Panc1 (cell line): ENCODE measurements at regions not wholly inside any gene's neighbourhood (a gene's known extent, or its start where the extent isn't known, plus 50 kb on each side); places are given as distances from the start of the nearest gene placed in this dataset.

Experiments used
- ATAC-seq: fragments of 200-7000 bp; cut with Tn5 transposase; 2 replicates; pipeline ENCODE4 v1.9.1; 2020; ENCODE audit warnings: mild to moderate bottlenecking, moderate library complexity
- BruUV-seq: library from RNA; stranded (reverse); fragments of 400-500 nt; replicated peaks from 2 replicates; lab custom pipeline; 2021; lab: Mats Ljungman, UMichigan
- CTCF ChIA-PET: fragments of 300-600 bp; sonication (Branson Sonifier 250); formaldehyde crosslinking; loops from one replicate; lab custom pipeline; 2022; ENCODE audit warnings: antibody characterized with exemption; lab: Charles Lee
- POLR2A ChIA-PET: fragments of 300-600 bp; sonication (Branson Sonifier 250); formaldehyde crosslinking; loops from one replicate; lab custom pipeline; 2022; ENCODE audit warnings: antibody characterized with exemption; lab: Charles Lee
- DNase-seq: peaks from one replicate; pipeline ENCODE4 v3.0.0-alpha.2; 2010; ENCODE audit warnings: low read depth, low spot score
- H3K27ac ChIP-seq: 2 replicates; pipeline ENCODE4 v1.5.1; 2011; ENCODE audit warnings: mild to moderate bottlenecking, low read length, inconsistent platforms
- H3K27me3 ChIP-seq: fragments of 200-500 bp; sonication (Bioruptor generic); 2 replicates; pipeline ENCODE4 v1.6.0; 2014; ENCODE audit warnings: low read length, inconsistent platforms; ENCODE audit not compliant: control insufficient read depth, insufficient read depth
- H3K36me3 ChIP-seq: fragments of 200-500 bp; sonication (Bioruptor generic); 2 replicates; pipeline ENCODE4 v1.5.1; 2014; ENCODE audit warnings: inconsistent platforms, mild to moderate bottlenecking, low read length, moderate library complexity; ENCODE audit not compliant: control insufficient read depth, insufficient read depth
- H3K4me1 ChIP-seq: 2 replicates; pipeline ENCODE4 v1.5.1; 2011; ENCODE audit warnings: inconsistent platforms, mild to moderate bottlenecking, low read length, moderate library complexity; ENCODE audit not compliant: control insufficient read depth, insufficient read depth
- H3K4me3 ChIP-seq, 2 experiments: 2 replicates each; pipeline ENCODE4 v1.5.1; 2011 to 2012; ENCODE audit warnings: low read depth in 2 of 2, low read length in 2 of 2, mild to moderate bottlenecking in 2 of 2, inconsistent platforms in 1 of 2, moderate library complexity in 1 of 2
- H3K9me3 ChIP-seq: fragments of 200-500 bp; sonication (Bioruptor generic); 2 replicates; pipeline ENCODE4 v1.5.1; 2014; ENCODE audit warnings: low read depth, mild to moderate bottlenecking, inconsistent platforms, low read length, moderate library complexity; ENCODE audit not compliant: control insufficient read depth, insufficient read depth
- POLR2AphosphoS5 ChIP-seq: IDR thresholded peaks from 2 replicates; pipeline ENCODE4 v1.6.1; 2012; ENCODE audit warnings: mild to moderate bottlenecking, low read depth, low read length, moderate library complexity
- SIN3A ChIP-seq: IDR thresholded peaks from 2 replicates; pipeline ENCODE4 v1.6.1; 2012; ENCODE audit warnings: low read depth, mild to moderate bottlenecking, low read length, moderate library complexity, borderline replicate concordance; ENCODE audit not compliant: insufficient read depth
- TCF7L2 ChIP-seq: IDR thresholded peaks from 2 replicates; pipeline ENCODE4 v1.6.1; 2011; ENCODE audit warnings: mild to moderate bottlenecking, low read depth, low read length, inconsistent platforms
- in situ Hi-C: cut with HindIII; loops from 2 replicates; pipeline ENCODE4 v1.10.0; 2016; ENCODE audit warnings: low sequenced_read_pairs, low pct_unique_long_range_greater_than_20kb
- intact Hi-C: fragments of 100-400 bp; cut with micrococcal nuclease; formaldehyde crosslinking; loops from one replicate; pipeline ENCODE4 v1.10.0; 2022; ENCODE audit not compliant: unreplicated experiment
- TF ChIP-seq, protein P1 (sequence below), 2 experiments: IDR thresholded peaks; 2 replicates each; pipeline ENCODE4 v1.6.1; 2011 to 2012; ENCODE audit warnings: low read depth in 2 of 2, control low read depth in 1 of 2, low read length in 1 of 2, mild to moderate bottlenecking in 1 of 2, moderate library complexity in 1 of 2; ENCODE audit not compliant: insufficient read depth in 1 of 2
- TF ChIP-seq, protein P2 (sequence below): fragments of 450-650 bp; IDR thresholded peaks from 2 replicates; pipeline ENCODE4 v1.5.1; 2017; ENCODE audit warnings: mild to moderate bottlenecking

DNA sequence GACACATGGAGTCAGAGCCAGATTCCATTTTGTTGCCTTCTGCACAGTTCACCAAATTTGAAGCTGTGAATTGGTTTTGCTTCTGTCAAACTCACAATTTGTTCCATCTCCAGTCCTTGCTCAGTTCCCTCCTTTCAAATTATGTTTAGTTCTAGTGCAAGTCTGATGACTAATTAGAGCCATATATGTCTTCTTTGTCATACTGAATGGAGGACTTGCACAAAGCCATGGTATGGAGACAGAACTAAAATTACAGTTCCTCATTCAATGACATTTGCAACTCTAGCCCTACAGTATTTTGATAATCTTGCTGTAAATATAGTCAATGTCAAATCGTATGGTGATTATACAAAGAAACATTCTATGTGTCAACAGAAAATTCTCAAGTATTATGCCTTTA lies 936.9 kb upstream of the CELF4 start:
- no peaks in the 10 kb centered on the region for H3K9me3 ChIP-seq
- POLR2A ChIA-PET: no interaction called here
- ATAC-seq: no peak
- intact Hi-C loops: no loop called here
- H3K27me3 ChIP-seq: no peaks in the 10 kb centered on the region
- DNase-seq: no peak
- H3K27ac ChIP-seq: no peak overlapping the region
- TF ChIP-seq POLR2AphosphoS5 (no peak), TCF7L2 (no peak), SIN3A (no peak)
- TF ChIP-seq, protein P1, sequence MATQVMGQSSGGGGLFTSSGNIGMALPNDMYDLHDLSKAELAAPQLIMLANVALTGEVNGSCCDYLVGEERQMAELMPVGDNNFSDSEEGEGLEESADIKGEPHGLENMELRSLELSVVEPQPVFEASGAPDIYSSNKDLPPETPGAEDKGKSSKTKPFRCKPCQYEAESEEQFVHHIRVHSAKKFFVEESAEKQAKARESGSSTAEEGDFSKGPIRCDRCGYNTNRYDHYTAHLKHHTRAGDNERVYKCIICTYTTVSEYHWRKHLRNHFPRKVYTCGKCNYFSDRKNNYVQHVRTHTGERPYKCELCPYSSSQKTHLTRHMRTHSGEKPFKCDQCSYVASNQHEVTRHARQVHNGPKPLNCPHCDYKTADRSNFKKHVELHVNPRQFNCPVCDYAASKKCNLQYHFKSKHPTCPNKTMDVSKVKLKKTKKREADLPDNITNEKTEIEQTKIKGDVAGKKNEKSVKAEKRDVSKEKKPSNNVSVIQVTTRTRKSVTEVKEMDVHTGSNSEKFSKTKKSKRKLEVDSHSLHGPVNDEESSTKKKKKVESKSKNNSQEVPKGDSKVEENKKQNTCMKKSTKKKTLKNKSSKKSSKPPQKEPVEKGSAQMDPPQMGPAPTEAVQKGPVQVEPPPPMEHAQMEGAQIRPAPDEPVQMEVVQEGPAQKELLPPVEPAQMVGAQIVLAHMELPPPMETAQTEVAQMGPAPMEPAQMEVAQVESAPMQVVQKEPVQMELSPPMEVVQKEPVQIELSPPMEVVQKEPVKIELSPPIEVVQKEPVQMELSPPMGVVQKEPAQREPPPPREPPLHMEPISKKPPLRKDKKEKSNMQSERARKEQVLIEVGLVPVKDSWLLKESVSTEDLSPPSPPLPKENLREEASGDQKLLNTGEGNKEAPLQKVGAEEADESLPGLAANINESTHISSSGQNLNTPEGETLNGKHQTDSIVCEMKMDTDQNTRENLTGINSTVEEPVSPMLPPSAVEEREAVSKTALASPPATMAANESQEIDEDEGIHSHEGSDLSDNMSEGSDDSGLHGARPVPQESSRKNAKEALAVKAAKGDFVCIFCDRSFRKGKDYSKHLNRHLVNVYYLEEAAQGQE (IDR thresholded peaks at IDR 0.05; ENCODE audit: insufficient read depth in 1 of 2, low read depth in 2 of 2, low read length in 1 of 2): no peak
- TF ChIP-seq, protein P2, sequence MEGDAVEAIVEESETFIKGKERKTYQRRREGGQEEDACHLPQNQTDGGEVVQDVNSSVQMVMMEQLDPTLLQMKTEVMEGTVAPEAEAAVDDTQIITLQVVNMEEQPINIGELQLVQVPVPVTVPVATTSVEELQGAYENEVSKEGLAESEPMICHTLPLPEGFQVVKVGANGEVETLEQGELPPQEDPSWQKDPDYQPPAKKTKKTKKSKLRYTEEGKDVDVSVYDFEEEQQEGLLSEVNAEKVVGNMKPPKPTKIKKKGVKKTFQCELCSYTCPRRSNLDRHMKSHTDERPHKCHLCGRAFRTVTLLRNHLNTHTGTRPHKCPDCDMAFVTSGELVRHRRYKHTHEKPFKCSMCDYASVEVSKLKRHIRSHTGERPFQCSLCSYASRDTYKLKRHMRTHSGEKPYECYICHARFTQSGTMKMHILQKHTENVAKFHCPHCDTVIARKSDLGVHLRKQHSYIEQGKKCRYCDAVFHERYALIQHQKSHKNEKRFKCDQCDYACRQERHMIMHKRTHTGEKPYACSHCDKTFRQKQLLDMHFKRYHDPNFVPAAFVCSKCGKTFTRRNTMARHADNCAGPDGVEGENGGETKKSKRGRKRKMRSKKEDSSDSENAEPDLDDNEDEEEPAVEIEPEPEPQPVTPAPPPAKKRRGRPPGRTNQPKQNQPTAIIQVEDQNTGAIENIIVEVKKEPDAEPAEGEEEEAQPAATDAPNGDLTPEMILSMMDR: no peak
- CTCF ChIA-PET: no interaction called here
- no peak overlapping the region for H3K4me3 ChIP-seq
- in situ Hi-C loops: no loop called here
- BruUV-seq: no TSS peak
- H3K36me3 ChIP-seq: no peaks in the 10 kb centered on the region
- no peaks in the 10 kb centered on the region for H3K4me1 ChIP-seq

DNA sequence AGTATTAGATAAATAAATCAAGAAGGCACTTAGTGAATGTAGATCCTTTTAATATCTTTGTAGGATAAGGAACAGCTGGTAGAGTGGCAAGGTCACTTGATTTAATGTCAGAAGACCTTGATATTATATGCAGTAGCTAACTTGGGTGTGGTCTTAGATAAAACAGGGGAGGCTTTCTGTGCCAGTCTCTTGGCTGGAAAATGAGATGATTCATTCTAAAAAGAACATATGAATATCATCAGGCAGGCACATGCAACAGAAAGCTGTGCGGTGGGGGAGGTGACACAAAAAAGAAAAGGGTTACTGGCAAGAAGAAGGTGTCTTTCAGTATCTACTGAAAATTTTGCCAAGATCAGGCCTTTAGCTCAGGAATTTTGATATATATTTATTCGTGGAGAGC lies 931.7 kb upstream of the CELF4 start:
- in situ Hi-C loops (no loop called here), intact Hi-C loops (no loop called here)
- DNase-seq (no peak), ATAC-seq (no peak)
- Histone ChIP-seq H3K9me3 (no peaks in the 10 kb centered on the region), H3K27me3 (no peaks in the 10 kb centered on the region), H3K4me3 (no peak overlapping the region), H3K4me1 (no peaks in the 10 kb centered on the region), H3K27ac (no peak overlapping the region), H3K36me3 (no peaks in the 10 kb centered on the region)
- CTCF ChIA-PET: no interaction called here
- POLR2A ChIA-PET: no interaction called here
- no TSS peak for BruUV-seq
- TF ChIP-seq, protein P1 (IDR thresholded peaks at IDR 0.05; ENCODE audit: insufficient read depth in 1 of 2, low read depth in 2 of 2, low read length in 1 of 2): no peak
- TF ChIP-seq POLR2AphosphoS5: no peak
- TF ChIP-seq SIN3A: no peak
- TF ChIP-seq, protein P2: no peak
